CD4-positive, alpha-beta T cell (primary cell): ENCODE measurements at regions not wholly inside any gene's neighbourhood (a gene's known extent, or its start where the extent isn't known, plus 50 kb on each side); places are given as distances from the start of the nearest gene placed in this dataset.

Experiments
- ATAC-seq: fragments of 200-7000 bp; cut with Tn5 transposase; one replicate; pipeline ENCODE4 v1.10.0; 2022; ENCODE audit warnings: mild to moderate bottlenecking; ENCODE audit not compliant: poor library complexity
- CTCF ChIA-PET: fragments of 350-600 bp; sonication (Branson Sonifier 250); formaldehyde crosslinking; loops from one replicate; lab custom pipeline; 2021; ENCODE audit warnings: antibody characterized with exemption, inconsistent platforms; lab: Charles Lee
- POLR2A ChIA-PET: fragments of 350-600 bp; sonication (Branson Sonifier 250); formaldehyde crosslinking; loops from one replicate; lab custom pipeline; 2021; ENCODE audit warnings: antibody characterized with exemption, inconsistent platforms; lab: Charles Lee
- DNase-seq, 14 experiments: peaks; one replicate each; pipeline ENCODE4 v3.0.0-alpha.2; 2013 to 2020; ENCODE audit warnings: mixed read lengths in 2 of 14
- H3K27ac ChIP-seq, 2 donors: one replicate each; pipeline versions ENCODE4 v1.5.1 to v1.7.0; 2013; ENCODE audit warnings: low read length in 2 of 2, low read depth in 1 of 2, mild to moderate bottlenecking in 1 of 2
- H3K27me3 ChIP-seq, 2 experiments: 1 replicate in 1 of 2; 2 replicates in 1 of 2; pipeline versions ENCODE4 v1.6.1 to v1.7.0; 2013; ENCODE audit warnings: low read length in 2 of 2, control low read depth in 1 of 2, mild to moderate bottlenecking in 1 of 2, moderate library complexity in 1 of 2; ENCODE audit not compliant: insufficient read depth in 2 of 2, control insufficient read depth in 1 of 2
- H3K36me3 ChIP-seq: one replicate; pipeline ENCODE4 v1.6.1; 2013; ENCODE audit warnings: low read length, control low read depth; ENCODE audit not compliant: insufficient read depth
- H3K4me1 ChIP-seq: one replicate; pipeline ENCODE4 v1.6.1; 2013; ENCODE audit warnings: low read length, control low read depth; ENCODE audit not compliant: insufficient read depth
- H3K4me3 ChIP-seq: one replicate; pipeline ENCODE4 v1.5.1; 2013; ENCODE audit warnings: mild to moderate bottlenecking, low read length, moderate library complexity
- H3K9me3 ChIP-seq, 2 experiments: 1 replicate in 1 of 2; 2 replicates in 1 of 2; pipeline versions ENCODE4 v1.6.1 to v1.7.0; 2013; ENCODE audit warnings: low read length in 2 of 2, mild to moderate bottlenecking in 2 of 2, control low read depth in 1 of 2, moderate library complexity in 1 of 2; ENCODE audit not compliant: control insufficient read depth in 1 of 2, insufficient read depth in 1 of 2
- H3K27ac Mint-ChIP-seq: one replicate; pipeline ENCODE4 v1.8.0; 2020; ENCODE audit warnings: mixed read lengths
- H3K27me3 Mint-ChIP-seq: one replicate; pipeline ENCODE4 v1.8.0; 2021; ENCODE audit warnings: mixed read lengths
- H3K36me3 Mint-ChIP-seq: one replicate; pipeline ENCODE4 v1.8.0; 2021; ENCODE audit warnings: low read depth, mixed read lengths
- H3K4me1 Mint-ChIP-seq: one replicate; pipeline ENCODE4 v1.8.0; 2021; ENCODE audit warnings: low read depth, mixed read lengths
- H3K4me3 Mint-ChIP-seq: one replicate; pipeline ENCODE4 v1.8.0; 2020; ENCODE audit warnings: mild to moderate bottlenecking, mixed read lengths
- H3K9me3 Mint-ChIP-seq: one replicate; pipeline ENCODE4 v1.8.0; 2020; ENCODE audit warnings: mixed read lengths
- intact Hi-C, 2 experiments: fragments of 100-400 bp; cut with DNase I in 1 of 2; cut with micrococcal nuclease in 1 of 2; formaldehyde crosslinking; loops; one replicate each; pipeline versions ENCODE4 v1.15.1 to v1.9.0; 2023 to 2025; cut with DNase I, micrococcal nuclease
- TF ChIP-seq, protein P1 (sequence below): fragments of 200-600 bp; IDR thresholded peaks from one replicate; pipeline ENCODE4 v1.8.0; 2022; ENCODE audit warnings: antibody characterized with exemption, mild to moderate bottlenecking

DNA sequence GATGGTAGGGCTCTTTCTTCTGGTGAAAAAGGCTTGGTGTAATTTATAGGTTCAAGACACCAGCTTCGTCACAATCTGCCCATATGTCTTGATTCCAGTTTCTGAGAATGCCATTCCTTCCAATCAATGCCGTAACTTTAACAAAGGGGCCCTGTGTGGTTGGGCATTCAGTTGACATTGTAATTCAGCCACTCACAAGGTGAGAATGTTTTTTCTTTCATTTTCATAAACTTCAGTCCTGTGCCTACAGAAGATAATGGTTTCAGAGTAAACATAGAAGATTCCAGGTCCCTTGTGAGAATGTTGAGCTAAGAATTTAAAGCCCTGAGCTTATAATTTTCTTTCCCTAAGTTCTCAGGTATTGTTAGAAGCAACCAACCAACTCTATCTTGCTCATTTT is 67.3 kb upstream of the AASS start:
- intact Hi-C loops: no loop called here
- Mint-ChIP-seq H3K4me3 (no peak overlapping the region), H3K9me3 (peaks cover 6% of the 10 kb centered on the region), H3K27ac (no peak overlapping the region), H3K4me1 (no peaks in the 10 kb centered on the region), H3K27me3 (no peaks in the 10 kb centered on the region), H3K36me3 (no peaks in the 10 kb centered on the region)
- Histone ChIP-seq H3K36me3 (no peaks in the 10 kb centered on the region), H3K27me3 (no peaks in the 10 kb centered on the region), H3K9me3 (no peaks in the 10 kb centered on the region), H3K4me1 (no peaks in the 10 kb centered on the region), H3K4me3 (no peak overlapping the region), H3K27ac (no peak overlapping the region)
- ATAC-seq: no peak
- TF ChIP-seq, protein P1, sequence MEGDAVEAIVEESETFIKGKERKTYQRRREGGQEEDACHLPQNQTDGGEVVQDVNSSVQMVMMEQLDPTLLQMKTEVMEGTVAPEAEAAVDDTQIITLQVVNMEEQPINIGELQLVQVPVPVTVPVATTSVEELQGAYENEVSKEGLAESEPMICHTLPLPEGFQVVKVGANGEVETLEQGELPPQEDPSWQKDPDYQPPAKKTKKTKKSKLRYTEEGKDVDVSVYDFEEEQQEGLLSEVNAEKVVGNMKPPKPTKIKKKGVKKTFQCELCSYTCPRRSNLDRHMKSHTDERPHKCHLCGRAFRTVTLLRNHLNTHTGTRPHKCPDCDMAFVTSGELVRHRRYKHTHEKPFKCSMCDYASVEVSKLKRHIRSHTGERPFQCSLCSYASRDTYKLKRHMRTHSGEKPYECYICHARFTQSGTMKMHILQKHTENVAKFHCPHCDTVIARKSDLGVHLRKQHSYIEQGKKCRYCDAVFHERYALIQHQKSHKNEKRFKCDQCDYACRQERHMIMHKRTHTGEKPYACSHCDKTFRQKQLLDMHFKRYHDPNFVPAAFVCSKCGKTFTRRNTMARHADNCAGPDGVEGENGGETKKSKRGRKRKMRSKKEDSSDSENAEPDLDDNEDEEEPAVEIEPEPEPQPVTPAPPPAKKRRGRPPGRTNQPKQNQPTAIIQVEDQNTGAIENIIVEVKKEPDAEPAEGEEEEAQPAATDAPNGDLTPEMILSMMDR: no peak
- ChIA-PET CTCF (no interaction called here), POLR2A (no interaction called here)
- no peak for DNase-seq

DNA sequence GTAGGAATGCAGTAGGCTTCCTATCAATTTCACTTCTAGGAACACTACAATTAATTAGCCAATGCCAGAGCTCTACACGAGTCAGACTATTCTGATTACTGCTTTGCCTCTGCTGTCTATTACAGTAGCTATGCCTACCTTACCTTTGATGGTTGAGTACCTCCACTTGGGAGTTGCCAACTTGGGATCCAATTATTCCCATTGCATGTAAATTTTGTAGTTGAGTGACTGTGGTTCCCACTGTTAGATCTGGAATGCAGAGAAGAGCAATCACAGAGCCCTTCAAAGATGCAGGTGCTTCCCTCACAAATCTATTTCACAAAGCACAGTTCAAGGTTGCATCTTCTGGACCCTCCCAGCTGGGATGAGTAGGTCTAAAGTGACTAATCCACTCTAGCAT is 62.9 kb upstream of the AASS start:
- no peak overlapping the region for H3K4me3 ChIP-seq
- TF ChIP-seq, protein P1: no peak
- POLR2A ChIA-PET: no interaction called here

DNA sequence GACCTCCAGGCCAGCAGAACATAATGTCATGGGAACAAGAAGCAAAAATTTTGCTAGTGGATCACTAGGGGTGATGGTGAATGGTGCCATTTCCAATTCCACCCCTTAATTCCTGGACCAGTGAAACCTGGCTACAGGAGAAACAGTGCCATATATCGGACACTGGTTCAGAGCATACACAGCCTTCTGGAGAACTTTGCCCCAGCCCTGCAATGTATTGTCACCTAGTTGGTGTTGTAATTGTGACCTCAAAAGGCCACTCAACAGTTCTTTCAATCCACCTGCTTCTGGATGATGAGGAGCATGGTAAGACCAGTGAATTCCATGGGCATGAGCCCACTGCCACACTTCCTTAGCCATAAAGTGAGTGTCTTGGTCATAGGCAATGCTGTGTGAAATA is 59.8 kb upstream of the AASS start:
- ChIA-PET CTCF (no interaction called here), POLR2A (no interaction called here)
- no peak overlapping the region for H3K27ac Mint-ChIP-seq

More for the DNA sequence above, 62.9 kb upstream of the AASS start:
- Histone ChIP-seq H3K27me3 (no peaks in the 10 kb centered on the region), H3K4me1 (no peaks in the 10 kb centered on the region), H3K9me3 (no peaks in the 10 kb centered on the region), H3K36me3 (no peaks in the 10 kb centered on the region), H3K27ac (no peak overlapping the region)
- CTCF ChIA-PET: no interaction called here
- Mint-ChIP-seq H3K4me1 (no peaks in the 10 kb centered on the region), H3K9me3 (peaks cover 8% of the 10 kb centered on the region), H3K4me3 (no peak overlapping the region), H3K27me3 (no peaks in the 10 kb centered on the region), H3K36me3 (no peaks in the 10 kb centered on the region), H3K27ac (no peak overlapping the region)
- ATAC-seq (no peak), DNase-seq (no peak)
- intact Hi-C loops: no loop called here

More for the DNA sequence above, 59.8 kb upstream of the AASS start:
- Histone ChIP-seq H3K4me3 (no peak overlapping the region), H3K27ac (no peak overlapping the region), H3K9me3 (no peaks in the 10 kb centered on the region), H3K36me3 (no peaks in the 10 kb centered on the region), H3K4me1 (no peaks in the 10 kb centered on the region), H3K27me3 (no peaks in the 10 kb centered on the region)
- intact Hi-C loops: no loop called here
- Mint-ChIP-seq H3K27me3 (no peaks in the 10 kb centered on the region), H3K4me1 (no peaks in the 10 kb centered on the region), H3K9me3 (peaks cover 6% of the 10 kb centered on the region), H3K4me3 (no peak overlapping the region), H3K36me3 (no peaks in the 10 kb centered on the region)
- TF ChIP-seq, protein P1: no peak
- DNase-seq (no peak), ATAC-seq (no peak)
